ENCODE measurements at regions not wholly inside any gene's neighbourhood (a gene's known extent, or its start where the extent isn't known, plus 50 kb on each side); places are given as distances from the start of the nearest gene placed in this dataset.

- no peak for DNase-seq (ENCODE audit: low spot score)
- no peak for TF ChIP-seq CTCF (IDR thresholded peaks at IDR 0.05; ENCODE audit: extremely low read depth, missing control alignments)
Measured at GRCh38 chr7:83882551-83882950, 233.6 kb upstream of the SEMA3E start.

DNA sequence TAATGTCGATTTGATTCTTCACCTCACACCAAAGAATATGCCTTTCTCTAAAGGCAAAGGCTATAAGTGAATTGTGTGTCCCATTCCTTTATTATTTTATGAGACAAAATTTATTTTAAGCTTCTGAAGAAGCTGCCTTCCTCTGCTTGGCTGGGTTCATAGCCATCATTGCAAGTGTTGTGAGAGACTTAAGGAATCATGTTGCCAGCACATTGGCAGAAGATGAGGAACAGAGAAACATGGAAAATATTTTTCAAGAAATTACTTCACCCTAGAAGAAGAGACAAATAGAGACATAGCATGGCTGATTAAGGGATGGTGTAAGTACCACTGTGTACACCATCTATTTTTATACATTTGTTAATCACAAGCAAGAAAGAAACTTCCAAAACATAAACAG, 230.1 kb upstream of the SEMA3E start:
- no peak for TF ChIP-seq CTCF (IDR thresholded peaks at IDR 0.05; ENCODE audit: extremely low read depth, missing control alignments)
- DNase-seq (ENCODE audit: low spot score) = no peak

DNA sequence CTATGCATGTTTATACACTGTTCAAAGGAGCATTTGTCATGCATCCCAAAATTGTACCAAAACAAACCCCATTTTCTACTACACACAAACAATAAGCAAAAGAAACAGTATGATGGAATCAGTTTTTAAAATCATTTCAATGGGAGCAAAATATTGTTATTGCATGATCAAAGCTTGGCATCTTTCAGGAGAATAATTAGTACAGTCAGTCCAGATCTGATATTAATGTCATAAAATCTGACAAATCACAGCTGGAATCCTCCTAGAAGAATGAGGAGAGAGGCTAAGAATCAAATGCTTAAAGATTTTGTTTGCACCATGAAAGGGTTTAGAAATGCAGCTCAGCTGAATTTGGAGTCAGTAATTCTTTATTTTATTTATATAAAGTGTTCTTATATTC, 229.7 kb upstream of the SEMA3E start:
- no peak for TF ChIP-seq CTCF (IDR thresholded peaks at IDR 0.05; ENCODE audit: extremely low read depth, missing control alignments)
- no peak for DNase-seq (ENCODE audit: low spot score)

DNA sequence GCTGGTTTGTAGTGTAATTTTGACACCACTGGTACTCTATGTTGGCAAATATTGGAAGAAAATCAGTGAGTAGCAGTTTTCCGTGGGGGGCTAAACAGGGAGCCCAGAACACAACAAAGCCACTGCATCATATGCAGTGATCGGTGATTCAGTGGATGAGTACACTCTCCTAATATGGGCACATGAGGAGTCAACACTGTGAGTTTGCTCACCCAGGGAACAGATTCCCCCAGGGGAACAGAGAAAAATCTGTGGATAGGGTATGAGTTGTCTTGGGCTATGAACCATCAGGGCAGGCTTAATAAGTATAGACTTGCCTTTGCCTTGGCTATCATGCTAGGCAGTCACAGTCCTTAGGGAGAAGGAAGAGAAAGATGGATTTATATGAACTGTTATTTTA, 227.7 kb upstream of the SEMA3E start:
- TF ChIP-seq CTCF (IDR thresholded peaks at IDR 0.05; ENCODE audit: extremely low read depth, missing control alignments) = no peak
- DNase-seq (ENCODE audit: low spot score) = no peak

DNA sequence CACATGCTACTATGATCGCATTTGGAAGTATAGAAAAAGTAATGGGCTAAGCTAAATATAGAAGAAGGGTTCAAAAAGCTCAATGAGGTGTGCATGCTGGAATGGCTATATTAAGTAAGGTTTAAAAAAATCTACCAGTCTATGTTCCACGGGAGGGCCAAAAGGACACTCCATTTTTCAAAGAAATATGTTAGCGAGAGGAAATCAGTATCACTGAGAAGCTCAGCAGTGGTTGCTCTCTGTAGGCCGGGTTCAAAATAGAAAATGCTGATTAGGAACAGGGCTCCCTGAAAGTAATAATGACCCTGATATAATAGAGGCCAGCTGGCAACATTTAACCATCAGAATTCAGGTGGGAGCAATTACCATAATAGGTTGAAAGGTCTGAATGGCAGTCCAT, 224.5 kb upstream of the SEMA3E start:
- no peak for TF ChIP-seq CTCF (IDR thresholded peaks at IDR 0.05; ENCODE audit: extremely low read depth, missing control alignments)
- no peak for DNase-seq (ENCODE audit: low spot score)

GRCh38 chr7:83872501-83872900, 223.6 kb upstream of the SEMA3E start:
- no peak for TF ChIP-seq CTCF (IDR thresholded peaks at IDR 0.05; ENCODE audit: extremely low read depth, missing control alignments)
- DNase-seq (ENCODE audit: low spot score) = no peak

DNA sequence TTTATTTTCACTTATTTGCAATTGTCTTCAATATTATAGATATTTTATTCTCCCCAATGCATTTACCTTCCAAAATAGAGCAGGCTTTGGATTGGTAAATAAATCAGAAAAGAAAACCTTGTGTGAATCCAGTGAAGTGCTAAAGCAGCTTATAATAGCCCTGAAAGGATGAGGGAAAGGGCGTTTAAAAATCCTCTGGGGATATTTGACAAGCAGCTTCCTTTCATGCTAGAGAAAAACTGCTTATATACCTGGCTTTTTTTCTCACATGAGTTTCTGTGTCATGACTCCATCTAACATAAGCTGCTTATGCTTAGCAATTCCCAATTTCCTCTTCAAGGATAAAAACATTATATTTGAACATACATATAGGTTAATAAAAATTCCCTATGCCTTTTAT, 221.6 kb upstream of the SEMA3E start:
- DNase-seq (ENCODE audit: low spot score) = no peak
- no peak for TF ChIP-seq CTCF (IDR thresholded peaks at IDR 0.05; ENCODE audit: extremely low read depth, missing control alignments)
